Neural cell (in vitro differentiated cells): ENCODE measurements at regions not wholly inside any gene's neighbourhood (a gene's known extent, or its start where the extent isn't known, plus 50 kb on each side); places are given as distances from the start of the nearest gene placed in this dataset.

Experiments
- EZH2 ChIP-seq: fragments of 200-600, 300-800 bp; shearing (Covaris generic), sonication (generic); IDR thresholded peaks from 2 replicates; pipeline ENCODE4 v1.6.1; 2014; ENCODE audit warnings: antibody characterized with exemption, low read length, borderline replicate concordance, mild to moderate bottlenecking; ENCODE audit not compliant: insufficient read depth, poor library complexity, severe bottlenecking
- RAD21 ChIP-seq: fragments of 450-650 bp; conservative IDR thresholded peaks from 2 replicates; pipeline ENCODE4 v1.6.1; 2014; ENCODE audit warnings: antibody characterized with exemption, mild to moderate bottlenecking, moderate library complexity
- TF ChIP-seq, protein P1 (sequence below): fragments of 450-650 bp; IDR thresholded peaks from 2 replicates; pipeline ENCODE4 v1.5.1; 2014; ENCODE audit warnings: antibody characterized with exemption, mild to moderate bottlenecking, moderate library complexity; ENCODE audit not compliant: poor library complexity, severe bottlenecking
- TF ChIP-seq, protein P2 (sequence below): IDR thresholded peaks from 2 replicates; pipeline ENCODE4 v1.6.1; 2012; ENCODE audit warnings: borderline replicate concordance

DNA sequence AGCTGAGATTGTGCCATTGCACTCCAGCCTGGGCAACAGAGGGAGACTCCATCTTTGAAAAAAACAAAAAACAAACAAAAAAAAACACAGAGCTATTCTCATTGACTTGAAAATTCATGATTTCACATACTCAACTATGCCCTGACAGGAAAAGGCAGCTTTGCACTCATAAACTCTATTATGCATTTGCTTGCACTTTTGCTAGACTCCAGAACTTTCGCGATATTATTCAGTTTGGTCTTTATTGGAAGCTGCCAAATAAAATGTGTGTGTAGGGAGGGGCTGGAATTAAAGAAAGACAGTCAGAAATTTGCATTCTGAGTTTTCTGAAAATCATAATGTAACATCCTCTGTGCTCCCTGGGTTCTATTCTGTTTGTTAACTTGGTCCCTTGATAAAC is 635.1 kb upstream of the KLF12 start:
- TF ChIP-seq, protein P1, sequence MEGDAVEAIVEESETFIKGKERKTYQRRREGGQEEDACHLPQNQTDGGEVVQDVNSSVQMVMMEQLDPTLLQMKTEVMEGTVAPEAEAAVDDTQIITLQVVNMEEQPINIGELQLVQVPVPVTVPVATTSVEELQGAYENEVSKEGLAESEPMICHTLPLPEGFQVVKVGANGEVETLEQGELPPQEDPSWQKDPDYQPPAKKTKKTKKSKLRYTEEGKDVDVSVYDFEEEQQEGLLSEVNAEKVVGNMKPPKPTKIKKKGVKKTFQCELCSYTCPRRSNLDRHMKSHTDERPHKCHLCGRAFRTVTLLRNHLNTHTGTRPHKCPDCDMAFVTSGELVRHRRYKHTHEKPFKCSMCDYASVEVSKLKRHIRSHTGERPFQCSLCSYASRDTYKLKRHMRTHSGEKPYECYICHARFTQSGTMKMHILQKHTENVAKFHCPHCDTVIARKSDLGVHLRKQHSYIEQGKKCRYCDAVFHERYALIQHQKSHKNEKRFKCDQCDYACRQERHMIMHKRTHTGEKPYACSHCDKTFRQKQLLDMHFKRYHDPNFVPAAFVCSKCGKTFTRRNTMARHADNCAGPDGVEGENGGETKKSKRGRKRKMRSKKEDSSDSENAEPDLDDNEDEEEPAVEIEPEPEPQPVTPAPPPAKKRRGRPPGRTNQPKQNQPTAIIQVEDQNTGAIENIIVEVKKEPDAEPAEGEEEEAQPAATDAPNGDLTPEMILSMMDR = no peak
- TF ChIP-seq RAD21 = no peak
- TF ChIP-seq, protein P2, sequence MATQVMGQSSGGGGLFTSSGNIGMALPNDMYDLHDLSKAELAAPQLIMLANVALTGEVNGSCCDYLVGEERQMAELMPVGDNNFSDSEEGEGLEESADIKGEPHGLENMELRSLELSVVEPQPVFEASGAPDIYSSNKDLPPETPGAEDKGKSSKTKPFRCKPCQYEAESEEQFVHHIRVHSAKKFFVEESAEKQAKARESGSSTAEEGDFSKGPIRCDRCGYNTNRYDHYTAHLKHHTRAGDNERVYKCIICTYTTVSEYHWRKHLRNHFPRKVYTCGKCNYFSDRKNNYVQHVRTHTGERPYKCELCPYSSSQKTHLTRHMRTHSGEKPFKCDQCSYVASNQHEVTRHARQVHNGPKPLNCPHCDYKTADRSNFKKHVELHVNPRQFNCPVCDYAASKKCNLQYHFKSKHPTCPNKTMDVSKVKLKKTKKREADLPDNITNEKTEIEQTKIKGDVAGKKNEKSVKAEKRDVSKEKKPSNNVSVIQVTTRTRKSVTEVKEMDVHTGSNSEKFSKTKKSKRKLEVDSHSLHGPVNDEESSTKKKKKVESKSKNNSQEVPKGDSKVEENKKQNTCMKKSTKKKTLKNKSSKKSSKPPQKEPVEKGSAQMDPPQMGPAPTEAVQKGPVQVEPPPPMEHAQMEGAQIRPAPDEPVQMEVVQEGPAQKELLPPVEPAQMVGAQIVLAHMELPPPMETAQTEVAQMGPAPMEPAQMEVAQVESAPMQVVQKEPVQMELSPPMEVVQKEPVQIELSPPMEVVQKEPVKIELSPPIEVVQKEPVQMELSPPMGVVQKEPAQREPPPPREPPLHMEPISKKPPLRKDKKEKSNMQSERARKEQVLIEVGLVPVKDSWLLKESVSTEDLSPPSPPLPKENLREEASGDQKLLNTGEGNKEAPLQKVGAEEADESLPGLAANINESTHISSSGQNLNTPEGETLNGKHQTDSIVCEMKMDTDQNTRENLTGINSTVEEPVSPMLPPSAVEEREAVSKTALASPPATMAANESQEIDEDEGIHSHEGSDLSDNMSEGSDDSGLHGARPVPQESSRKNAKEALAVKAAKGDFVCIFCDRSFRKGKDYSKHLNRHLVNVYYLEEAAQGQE = no peak
- TF ChIP-seq EZH2 = no peak
